ENCODE measurements at regions not wholly inside any gene's neighbourhood (a gene's known extent, or its start where the extent isn't known, plus 50 kb on each side); places are given as distances from the start of the nearest gene placed in this dataset.

DNA sequence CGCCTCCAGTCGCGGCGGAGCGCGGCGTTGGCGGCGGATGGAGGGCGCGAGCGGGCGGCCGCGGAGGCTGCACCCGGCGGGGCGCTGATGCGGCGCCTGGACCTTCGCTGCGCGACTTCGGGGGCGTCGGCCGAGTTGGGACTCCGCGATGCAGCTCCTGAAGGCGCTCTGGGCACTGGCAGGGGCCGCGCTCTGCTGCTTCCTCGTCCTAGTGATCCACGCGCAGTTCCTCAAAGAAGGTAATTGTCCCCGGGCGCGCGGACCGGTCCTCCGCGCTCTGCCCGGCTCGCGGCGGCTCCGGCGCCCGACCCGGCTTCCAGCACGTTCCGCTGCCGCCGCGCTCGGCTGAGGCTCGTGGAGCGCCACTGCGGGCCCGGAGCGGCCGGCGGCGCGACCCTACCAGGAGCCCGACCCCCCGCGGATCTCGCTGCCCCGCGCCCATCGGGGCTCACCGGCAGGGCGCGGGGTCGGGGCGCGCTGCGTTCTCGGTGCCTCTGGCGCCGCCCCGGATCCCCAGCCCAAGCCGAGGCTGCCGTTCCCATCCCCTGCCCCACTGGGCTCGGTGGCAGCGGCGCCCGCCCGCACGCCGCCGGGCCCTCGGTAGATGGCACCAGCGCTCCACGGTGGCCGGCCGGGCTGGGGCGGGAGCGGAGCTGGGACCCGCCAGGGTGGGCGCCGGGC lies 1251.2 kb downstream of the BRD1 start:
- no peak for DNase-seq (ENCODE audit: low spot score)

GRCh38 chr22:48575618-48576332 lies 1251.9 kb downstream of the BRD1 start:
- DNase-seq (ENCODE audit: low spot score) = no peak

- no peak for DNase-seq (ENCODE audit: low spot score)
Measured at GRCh38 chr22:48574776-48575617, 1252.7 kb downstream of the BRD1 start.

GRCh38 chr22:48573766-48574165 lies 1253.9 kb downstream of the BRD1 start:
- DNase-seq (ENCODE audit: low spot score) = no peak

DNA sequence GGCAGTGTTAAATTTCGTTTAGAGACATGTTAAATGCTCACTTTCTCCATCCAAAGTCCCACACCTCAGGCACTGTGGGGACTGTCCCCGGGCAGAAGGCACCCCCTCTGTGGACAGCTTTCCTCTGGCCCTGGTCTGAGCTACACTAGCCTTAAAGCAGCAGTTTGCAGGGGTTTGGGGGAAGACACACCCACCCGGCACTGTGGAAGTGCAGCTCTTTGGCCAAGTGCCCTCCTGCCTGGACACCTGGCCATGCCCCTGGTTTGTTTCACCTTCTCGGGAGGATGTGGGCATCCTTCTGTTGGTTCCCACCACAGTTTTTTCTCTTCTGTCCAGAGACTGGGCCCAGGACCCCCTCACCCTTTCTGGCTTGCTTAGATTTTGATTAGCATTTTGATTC lies 1254.7 kb downstream of the BRD1 start:
- no peak for DNase-seq (ENCODE audit: low spot score)

GRCh38 chr22:48570912-48571311 lies 1256.8 kb downstream of the BRD1 start:
- DNase-seq (ENCODE audit: low spot score) = no peak

GRCh38 chr22:48569476-48570233 lies 1258.0 kb downstream of the BRD1 start:
- DNase-seq (ENCODE audit: low spot score) = no peak

- DNase-seq (ENCODE audit: low spot score) = no peak
Measured at GRCh38 chr22:48568736-48569330, 1258.8 kb downstream of the BRD1 start.

GRCh38 chr22:48567213-48567975 lies 1260.3 kb downstream of the BRD1 start:
- DNase-seq (ENCODE audit: low spot score) = no peak

DNA sequence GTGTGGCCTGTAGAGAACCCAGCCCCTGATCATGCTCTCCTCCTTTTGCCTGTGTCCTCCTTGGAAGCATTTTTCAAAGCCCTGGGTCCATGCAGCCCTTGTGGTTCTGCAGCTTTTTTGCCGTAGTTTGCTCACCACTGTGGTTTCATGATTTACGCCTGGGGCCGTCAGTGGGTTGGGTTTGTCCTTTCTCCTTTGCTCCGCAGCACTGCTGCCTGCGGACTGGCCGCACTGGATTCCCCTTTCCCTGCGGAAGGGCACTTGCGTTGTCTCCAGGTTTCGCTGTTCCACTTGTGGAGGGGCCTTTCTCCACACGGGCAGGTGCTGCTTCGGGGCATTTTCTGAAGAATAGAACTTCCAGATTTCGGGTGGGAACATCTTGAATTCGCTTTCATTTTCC lies 1260.9 kb downstream of the BRD1 start:
- DNase-seq (ENCODE audit: low spot score) = no peak

DNA sequence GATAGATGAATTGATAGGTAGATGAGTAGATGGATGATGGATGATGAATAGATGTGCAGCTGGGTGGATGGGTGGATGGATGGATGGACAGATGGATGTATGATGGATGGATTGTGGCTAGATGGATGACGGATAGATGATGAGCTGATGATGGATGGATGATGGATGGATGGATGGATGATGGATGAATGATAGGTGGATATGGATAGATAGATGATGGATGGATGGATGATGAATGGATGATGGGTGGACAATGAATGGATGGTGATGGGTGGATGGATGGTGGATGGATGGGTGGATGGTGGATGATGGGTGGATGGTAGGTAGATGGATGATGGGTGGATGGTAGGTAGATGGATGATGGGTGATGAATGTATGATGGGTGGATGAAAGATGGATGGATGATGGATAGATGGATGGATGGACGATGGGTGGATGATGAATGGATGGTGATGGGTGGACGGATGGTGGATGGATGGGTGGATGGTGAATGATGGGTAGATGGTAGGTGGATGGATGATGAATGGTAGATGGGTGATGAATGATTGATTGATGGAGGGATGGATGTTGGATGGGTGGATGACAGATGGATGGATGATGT lies 1261.7 kb downstream of the BRD1 start:
- no peak for DNase-seq (ENCODE audit: low spot score)

GRCh38 chr22:48564995-48565394 lies 1262.7 kb downstream of the BRD1 start:
- DNase-seq (ENCODE audit: low spot score) = no peak

DNA sequence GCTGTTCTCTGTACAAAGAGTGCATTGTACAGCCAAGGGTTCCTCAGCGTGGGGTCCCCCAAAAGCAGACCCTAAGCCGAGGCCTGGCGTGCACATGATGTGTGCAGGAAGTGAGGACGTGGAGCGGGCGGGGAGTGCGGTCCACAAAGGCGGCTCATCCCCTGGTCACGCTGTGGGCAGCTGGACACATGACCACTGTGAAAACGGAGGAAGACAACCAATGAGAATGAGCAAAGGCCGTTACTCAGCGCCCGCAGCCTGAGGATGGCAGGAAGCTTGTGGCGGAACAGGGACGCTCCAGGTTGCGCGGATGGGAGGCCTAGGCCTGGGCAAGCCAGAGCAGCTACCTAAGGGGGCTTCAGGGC lies 1263.7 kb downstream of the BRD1 start:
- no peak for DNase-seq (ENCODE audit: low spot score)

DNA sequence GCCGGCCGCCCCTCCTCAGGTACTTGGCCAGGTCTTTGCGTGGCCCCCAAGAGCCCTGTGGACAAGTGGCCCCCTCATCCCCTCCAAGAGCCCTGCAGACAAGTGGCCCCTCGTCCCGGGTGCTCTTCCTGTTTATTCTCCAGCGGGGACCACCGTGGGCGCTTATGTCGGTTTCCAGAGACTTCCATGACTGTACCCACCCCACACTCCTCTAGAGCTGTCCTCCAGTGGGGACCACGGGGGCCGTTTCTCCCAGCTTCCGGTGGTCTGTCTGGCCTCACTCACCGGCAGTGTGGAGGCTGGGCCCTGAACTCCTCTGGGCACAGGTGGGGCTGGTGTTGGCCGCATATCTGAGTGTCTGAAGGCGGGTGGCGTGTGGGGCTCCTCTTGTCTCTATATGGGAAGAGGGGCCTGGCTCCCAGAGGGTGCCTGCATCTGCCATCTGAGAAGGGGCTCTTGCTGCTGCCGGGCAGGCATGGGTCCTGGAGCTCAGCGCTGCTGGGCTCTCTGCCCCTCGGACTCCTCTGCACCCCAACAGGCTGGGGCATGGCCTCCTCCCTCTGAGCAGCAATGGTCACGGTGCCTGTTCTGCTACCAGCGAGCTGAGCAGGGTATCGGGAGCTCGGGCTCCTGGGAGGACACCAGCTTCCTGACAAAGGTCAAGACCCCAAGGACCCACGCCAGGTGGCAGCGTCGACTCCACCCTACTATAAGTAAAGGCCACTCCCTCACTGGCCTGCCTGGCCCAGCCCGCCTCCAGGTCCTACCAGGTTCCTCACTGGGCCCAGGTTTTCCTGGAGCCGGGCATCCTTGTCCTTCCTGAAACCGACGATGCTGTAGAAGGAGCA lies 1264.3 kb downstream of the BRD1 start:
- DNase-seq (ENCODE audit: low spot score) = no peak

DNA sequence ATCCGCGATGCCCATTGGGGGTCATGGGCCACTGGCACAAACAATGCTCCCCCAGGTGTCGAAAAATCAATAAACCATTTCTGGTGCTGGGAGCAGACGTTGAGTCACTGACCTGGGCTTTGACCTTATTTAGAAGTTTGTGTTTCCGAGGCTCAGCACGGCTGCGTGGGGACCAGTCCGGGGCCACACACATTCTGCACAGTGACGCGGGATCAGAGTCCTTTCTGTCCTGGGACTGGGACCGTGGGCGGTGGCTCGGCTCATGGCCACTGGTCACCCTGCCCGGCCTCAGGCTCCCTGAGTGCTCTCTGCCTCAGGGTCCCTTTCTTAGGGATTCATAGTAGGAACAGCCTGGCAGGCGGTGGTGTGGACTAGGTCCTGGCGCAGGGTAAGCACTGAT lies 1266.0 kb downstream of the BRD1 start:
- DNase-seq (ENCODE audit: low spot score) = no peak

DNA sequence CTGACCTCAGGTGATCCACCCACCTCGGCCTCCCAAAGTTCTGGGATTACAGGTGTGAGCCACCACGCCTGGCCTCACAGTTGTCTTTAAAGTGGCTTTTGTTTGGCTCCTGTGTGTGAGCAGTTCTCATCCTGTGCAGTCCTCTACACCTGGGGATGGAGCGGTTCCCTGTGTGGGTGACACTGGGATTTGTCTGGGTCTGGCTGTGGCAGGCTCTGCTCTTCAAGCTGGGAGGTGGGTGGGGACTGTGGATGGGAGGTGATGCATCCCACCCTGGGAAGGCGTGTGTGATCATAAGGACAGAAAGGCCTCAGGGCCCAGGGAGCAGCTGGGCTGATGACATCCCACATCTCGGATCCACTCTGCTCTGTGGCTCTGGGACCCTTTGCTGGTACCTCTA lies 1266.8 kb downstream of the BRD1 start:
- DNase-seq (ENCODE audit: low spot score) = no peak

GRCh38 chr22:48560389-48560751 lies 1267.3 kb downstream of the BRD1 start:
- no peak for DNase-seq (ENCODE audit: low spot score)

DNA sequence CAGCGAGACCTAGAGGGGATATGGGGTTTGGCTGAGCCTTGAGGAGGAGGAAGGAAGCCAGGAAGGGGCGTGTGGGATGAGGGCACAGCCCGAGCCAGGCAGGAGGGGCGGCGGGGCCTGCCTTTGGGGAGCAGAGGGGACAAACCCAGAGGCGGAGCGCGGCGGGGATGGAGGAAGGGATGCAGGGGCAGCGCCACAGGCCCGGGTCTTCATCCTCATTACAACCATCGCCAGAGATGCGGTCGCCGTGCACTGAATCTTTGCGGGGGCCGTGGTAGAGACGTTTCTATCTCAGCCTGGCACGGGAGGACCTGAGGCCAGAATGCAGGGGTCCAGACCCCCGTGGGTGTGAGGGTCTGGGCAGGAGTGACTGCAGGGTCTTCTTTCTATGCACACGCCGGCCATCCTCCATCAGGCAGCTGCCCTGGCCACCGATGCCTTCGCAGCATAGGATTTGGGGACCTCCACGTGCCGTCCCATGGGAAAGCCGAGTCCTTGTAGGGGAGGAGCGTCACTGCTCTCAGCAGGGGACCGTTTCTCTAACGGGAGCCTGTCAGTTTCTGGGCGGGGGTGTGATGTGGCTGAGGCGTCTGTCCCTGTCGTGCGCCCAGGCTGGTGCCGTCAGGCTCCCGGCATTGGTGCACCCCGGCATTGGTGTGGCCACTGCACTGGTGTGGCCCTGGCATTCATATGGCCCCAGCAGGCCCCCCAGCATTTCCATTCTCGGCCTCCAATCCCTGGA lies 1267.9 kb downstream of the BRD1 start:
- no peak for DNase-seq (ENCODE audit: low spot score)
